ACC112 (cell line): ENCODE measurements at regions not wholly inside any gene's neighbourhood (a gene's known extent, or its start where the extent isn't known, plus 50 kb on each side); places are given as distances from the start of the nearest gene placed in this dataset.

ENCODE experiments used
- H2AFZ ChIP-seq: fragments of 200-600 bp; sonication (generic); one replicate; pipeline ENCODE4 v1.6.0; 2017; ENCODE audit warnings: antibody characterized with exemption, low read length; ENCODE audit not compliant: unreplicated experiment
- H3K27ac ChIP-seq: fragments of 200-600 bp; sonication (generic); 2 replicates; pipeline ENCODE4 v1.5.1; 2014; ENCODE audit warnings: low read depth, mild to moderate bottlenecking, antibody characterized with exemption, low read length, moderate library complexity
- H3K27me3 ChIP-seq: fragments of 200-600 bp; sonication (generic); 2 replicates; pipeline ENCODE4 v1.6.1; 2014; ENCODE audit warnings: mild to moderate bottlenecking, antibody characterized with exemption, low read length, moderate library complexity, mixed read lengths; ENCODE audit not compliant: insufficient read depth
- H3K36me3 ChIP-seq: fragments of 200-600 bp; sonication (generic); 2 replicates; pipeline ENCODE4 v1.6.1; 2016; ENCODE audit warnings: mild to moderate bottlenecking, antibody characterized with exemption, low read length, moderate library complexity, mixed read lengths; ENCODE audit not compliant: insufficient read depth
- H3K4me1 ChIP-seq: fragments of 200-600 bp; sonication (generic); one replicate; pipeline ENCODE4 v1.6.1; 2016; ENCODE audit warnings: low read length, mixed read lengths; ENCODE audit not compliant: insufficient read depth, unreplicated experiment, control insufficient read depth
- H3K4me3 ChIP-seq: fragments of 200-600 bp; sonication (generic); 2 replicates; pipeline ENCODE4 v1.5.1; 2014; ENCODE audit warnings: mild to moderate bottlenecking, low read depth, low read length
- H3K79me2 ChIP-seq: fragments of 200-600 bp; sonication (generic); one replicate; pipeline ENCODE4 v1.6.0; 2016; ENCODE audit warnings: low read length; ENCODE audit not compliant: control insufficient read depth, unreplicated experiment, insufficient read depth

GRCh38 chr2:186912979-186913378 is 64.0 kb upstream of the ZSWIM2 start:
- H2AFZ ChIP-seq = peak overlapping the region; percentile 23

GRCh38 chr2:186911551-186912085 is 62.6 kb upstream of the ZSWIM2 start:
- H3K79me2 ChIP-seq = no peaks in the 10 kb centered on the region
- H3K27me3 ChIP-seq = no peaks in the 10 kb centered on the region
- no peaks in the 10 kb centered on the region for H3K4me1 ChIP-seq
- H3K4me3 ChIP-seq = no peak overlapping the region
- H3K27ac ChIP-seq = no peak overlapping the region
- H3K36me3 ChIP-seq = no peaks in the 10 kb centered on the region
- H2AFZ ChIP-seq = no peak overlapping the region

More at GRCh38 chr2:186912979-186913378, 64.0 kb upstream of the ZSWIM2 start:
- Histone ChIP-seq H3K36me3 (no peaks in the 10 kb centered on the region), H3K4me1 (no peaks in the 10 kb centered on the region), H3K79me2 (no peaks in the 10 kb centered on the region), H3K27ac (no peak overlapping the region), H3K4me3 (no peak overlapping the region), H3K27me3 (no peaks in the 10 kb centered on the region)

GRCh38 chr2:186910996-186911395 is 62.0 kb upstream of the ZSWIM2 start:
- Histone ChIP-seq H2AFZ (no peak overlapping the region), H3K4me3 (no peak overlapping the region), H3K4me1 (no peaks in the 10 kb centered on the region), H3K79me2 (no peaks in the 10 kb centered on the region), H3K27me3 (no peaks in the 10 kb centered on the region), H3K36me3 (no peaks in the 10 kb centered on the region), H3K27ac (no peak overlapping the region)

GRCh38 chr2:186909095-186909494 is 60.1 kb upstream of the ZSWIM2 start:
- no peaks in the 10 kb centered on the region for H3K36me3 ChIP-seq
- H3K27me3 ChIP-seq = no peaks in the 10 kb centered on the region
- no peak overlapping the region for H3K4me3 ChIP-seq
- H3K4me1 ChIP-seq = no peaks in the 10 kb centered on the region
- H3K79me2 ChIP-seq = no peaks in the 10 kb centered on the region
- no peak overlapping the region for H3K27ac ChIP-seq
- H2AFZ ChIP-seq = peak overlapping the region; percentile 35

GRCh38 chr2:186907897-186908296 is 58.9 kb upstream of the ZSWIM2 start:
- no peak overlapping the region for H3K27ac ChIP-seq
- no peaks in the 10 kb centered on the region for H3K79me2 ChIP-seq
- H3K4me1 ChIP-seq = no peaks in the 10 kb centered on the region

GRCh38 chr2:186903216-186903615 is 54.2 kb upstream of the ZSWIM2 start:
- H3K27ac ChIP-seq = no peak overlapping the region
- H3K79me2 ChIP-seq = no peaks in the 10 kb centered on the region
- H3K36me3 ChIP-seq = no peaks in the 10 kb centered on the region
- no peak overlapping the region for H2AFZ ChIP-seq
- no peak overlapping the region for H3K4me3 ChIP-seq
- no peaks in the 10 kb centered on the region for H3K4me1 ChIP-seq
- H3K27me3 ChIP-seq = no peaks in the 10 kb centered on the region

More at GRCh38 chr2:186907897-186908296, 58.9 kb upstream of the ZSWIM2 start:
- Histone ChIP-seq H2AFZ (no peak overlapping the region), H3K27me3 (no peaks in the 10 kb centered on the region), H3K4me3 (no peak overlapping the region), H3K36me3 (no peaks in the 10 kb centered on the region)
